Activated naive CD4-positive, alpha-beta T cell treated with anti-CD3 and anti-CD28 coated beads, Interleukin-2, amount 50 U/mL, for 16 hours (primary cell): ENCODE measurements at regions not wholly inside any gene's neighbourhood (a gene's known extent, or its start where the extent isn't known, plus 50 kb on each side); places are given as distances from the start of the nearest gene placed in this dataset.

Experiments used
- DNase-seq: peaks from one replicate; pipeline ENCODE4 v3.0.0-alpha.2; 2020

- DNase-seq = no peak
Measured at GRCh38 chr12:107351713-107352112, 258.4 kb upstream of the CRY1 start.

- no peak for DNase-seq
Measured at GRCh38 chr12:107352347-107353081, 259.2 kb upstream of the CRY1 start.

- DNase-seq = no peak
Measured at GRCh38 chr12:107353312-107353711, 260.0 kb upstream of the CRY1 start.

DNA sequence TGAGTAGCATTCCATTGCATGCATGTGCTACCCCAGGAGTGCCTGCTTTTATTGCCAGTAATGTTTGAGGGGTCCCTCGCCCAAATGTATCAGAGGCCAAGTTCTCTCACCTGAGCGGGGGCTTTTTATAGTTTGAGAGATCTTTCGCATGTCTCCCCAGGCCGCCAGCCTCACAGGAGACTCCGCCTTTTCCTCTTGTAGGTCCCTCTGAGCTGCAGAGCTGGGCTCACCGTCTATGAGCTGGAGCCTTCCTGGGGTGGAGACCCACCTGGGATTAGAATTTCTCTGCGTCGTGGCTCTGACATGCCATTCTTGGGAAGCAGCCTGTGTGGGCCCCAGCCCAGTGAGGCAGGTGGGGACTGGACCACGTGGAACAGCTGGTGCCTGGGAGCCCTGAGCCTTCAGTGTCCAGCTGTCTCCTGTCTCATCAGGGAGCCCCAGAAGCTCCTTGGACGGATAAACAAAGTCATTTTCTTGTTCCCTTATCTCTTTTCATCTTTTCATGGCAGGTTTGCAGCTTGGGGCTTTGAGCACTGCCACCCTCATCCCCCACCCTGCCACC is 261.7 kb upstream of the CRY1 start:
- DNase-seq = no peak

DNA sequence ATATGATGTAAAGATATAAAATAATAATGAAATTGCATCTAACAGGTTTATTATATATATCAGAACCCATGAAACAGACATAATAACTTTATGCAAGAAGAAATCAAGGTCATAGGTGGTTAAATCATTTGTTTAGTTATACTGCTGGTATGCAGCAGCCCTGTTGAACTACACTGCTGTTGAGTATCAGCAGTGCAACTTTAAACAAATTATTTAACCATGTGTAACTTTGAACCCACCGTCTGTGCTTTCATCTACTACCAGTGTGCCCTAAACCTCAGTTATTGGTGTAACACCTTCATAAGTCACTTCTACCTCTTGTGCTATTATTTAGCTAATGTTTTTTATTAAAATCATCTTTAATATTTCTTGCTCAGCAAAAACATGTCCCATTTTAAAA is 262.3 kb upstream of the CRY1 start:
- no peak for DNase-seq

- no peak for DNase-seq
Measured at GRCh38 chr12:107356266-107356936, 263.1 kb upstream of the CRY1 start.

DNA sequence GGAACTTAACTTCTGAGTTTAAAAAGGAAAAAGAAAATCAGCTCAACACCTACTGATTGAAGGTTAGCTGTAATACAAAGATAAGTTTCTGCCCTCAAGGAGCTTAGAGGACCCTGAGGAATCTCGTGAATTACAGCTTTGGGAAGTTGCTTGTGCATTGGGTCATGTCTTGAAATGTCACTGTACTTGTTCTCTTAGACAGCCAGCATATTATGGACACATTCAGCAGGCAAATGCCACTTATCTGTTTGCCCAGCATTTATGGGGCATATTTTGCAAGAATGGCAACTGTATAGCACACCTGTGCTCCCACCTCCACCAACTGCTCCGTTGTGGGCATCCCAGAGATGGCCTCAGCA is 263.6 kb upstream of the CRY1 start:
- DNase-seq = no peak

- no peak for DNase-seq
Measured at GRCh38 chr12:107359382-107359781, 266.0 kb upstream of the CRY1 start.

- DNase-seq = no peak
Measured at GRCh38 chr12:107360033-107360432, 266.7 kb upstream of the CRY1 start.

DNA sequence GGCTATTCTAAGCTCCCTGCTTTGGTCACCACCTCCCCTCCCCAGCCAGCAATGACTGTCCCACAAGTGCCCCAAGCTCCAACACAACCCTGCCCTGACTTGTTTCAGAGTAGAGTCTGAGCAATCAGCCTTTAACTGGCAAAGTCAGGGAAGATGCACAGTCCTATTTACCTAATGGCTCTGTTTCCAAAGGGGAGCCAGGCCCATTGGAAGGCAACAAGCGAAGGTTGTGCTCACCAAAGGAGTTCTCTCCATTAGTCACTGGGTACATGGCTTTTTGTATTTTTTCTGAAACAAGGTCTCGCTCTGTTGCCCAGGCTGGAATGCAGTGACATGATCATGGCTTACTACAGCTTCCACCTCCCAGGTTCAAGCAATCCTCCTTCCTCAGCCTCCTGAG is 267.1 kb upstream of the CRY1 start:
- no peak for DNase-seq

DNA sequence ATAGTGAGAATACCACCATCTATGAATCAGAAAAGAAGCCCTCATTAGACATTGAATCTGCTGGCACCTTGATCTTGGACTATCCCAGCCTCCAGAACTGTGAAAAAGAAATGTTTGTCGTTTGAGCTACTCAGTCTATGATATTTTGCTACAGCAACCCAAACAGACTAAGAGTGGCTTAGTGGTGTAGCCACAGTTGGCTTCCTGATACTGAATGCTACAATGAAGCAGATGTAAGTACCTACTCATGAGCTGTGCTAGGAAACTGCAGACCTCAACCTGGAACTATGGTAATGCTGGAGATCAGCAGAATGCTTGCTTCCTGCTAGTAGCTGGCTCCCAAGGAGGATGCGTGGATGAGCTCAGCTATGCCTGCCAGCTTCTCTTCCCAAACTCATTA is 268.6 kb upstream of the CRY1 start:
- no peak for DNase-seq

- no peak for DNase-seq
Measured at GRCh38 chr12:107362960-107363359, 269.6 kb upstream of the CRY1 start.

GRCh38 chr12:107364875-107365518 is 271.6 kb upstream of the CRY1 start:
- DNase-seq = no peak

DNA sequence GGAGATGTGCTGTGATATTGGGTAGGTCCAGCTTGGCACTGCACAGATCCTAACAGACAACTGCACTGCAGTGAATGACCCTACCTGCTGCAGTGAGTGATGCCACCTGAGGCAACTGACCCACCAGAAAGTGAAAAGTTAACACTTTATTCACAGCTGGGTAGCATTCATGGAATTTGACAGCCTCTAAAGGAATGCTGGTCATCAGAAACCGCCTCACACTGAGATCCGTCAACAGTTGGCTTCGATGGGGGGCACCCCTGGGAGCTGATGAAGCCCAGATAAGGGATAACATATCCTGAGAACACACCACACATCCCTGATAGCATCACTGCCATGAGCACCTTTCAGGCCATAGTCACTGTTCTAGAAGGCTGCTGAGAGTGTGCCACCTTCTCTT is 272.4 kb upstream of the CRY1 start:
- no peak for DNase-seq

DNA sequence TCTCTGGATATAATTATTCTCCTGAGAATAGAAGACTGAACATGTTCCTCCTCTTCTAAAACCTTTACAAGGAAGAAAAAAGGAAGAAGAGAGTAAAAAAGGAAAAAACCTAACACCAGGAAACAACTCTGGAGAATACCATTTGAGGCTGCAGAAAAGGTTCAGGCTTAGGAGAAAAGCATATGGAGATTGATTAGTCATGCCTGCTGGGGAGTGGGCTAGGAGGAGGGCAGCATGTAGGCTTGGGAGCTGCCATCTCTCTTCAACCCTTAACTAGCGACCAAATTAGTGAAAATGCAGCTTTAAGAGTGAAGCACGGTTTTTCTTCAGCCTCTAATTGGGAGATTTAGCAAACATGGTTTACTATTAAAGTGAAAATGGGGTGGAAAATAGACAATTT is 273.0 kb upstream of the CRY1 start:
- no peak for DNase-seq

GRCh38 chr12:107368586-107368985 is 275.2 kb upstream of the CRY1 start:
- DNase-seq = peak; percentile 65

GRCh38 chr12:107369006-107369405 is 275.7 kb upstream of the CRY1 start:
- no peak for DNase-seq

GRCh38 chr12:107369679-107370078 is 276.3 kb upstream of the CRY1 start:
- DNase-seq = peak; percentile 26

- DNase-seq = peak; percentile 21
Measured at GRCh38 chr12:107372229-107372658, 278.9 kb upstream of the CRY1 start.

- no peak for DNase-seq
Measured at GRCh38 chr12:107373238-107373809, 280.0 kb upstream of the CRY1 start.

GRCh38 chr12:107374161-107374840 is 281.0 kb upstream of the CRY1 start:
- DNase-seq = no peak

DNA sequence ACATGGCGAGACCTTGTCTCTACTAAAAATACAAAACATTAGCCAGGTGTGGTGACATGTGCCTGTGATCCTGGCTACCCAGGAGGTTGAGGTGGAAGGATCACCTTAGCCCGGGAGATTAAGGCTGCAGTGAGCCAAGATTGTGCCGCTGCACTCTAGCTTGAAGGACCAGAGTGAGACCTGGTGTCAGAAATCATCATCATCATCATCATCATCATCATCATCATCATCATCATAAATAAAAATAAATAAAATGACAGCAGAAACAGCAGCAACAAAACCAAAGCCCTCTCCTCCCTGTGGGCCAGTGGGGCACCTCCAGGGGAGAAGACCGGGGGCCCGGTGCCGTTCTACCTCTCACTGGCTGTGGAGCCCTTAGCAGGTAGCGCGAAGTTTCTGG is 281.9 kb upstream of the CRY1 start:
- no peak for DNase-seq
